ES-I3 (cell line): ENCODE measurements at regions not wholly inside any gene's neighbourhood (a gene's known extent, or its start where the extent isn't known, plus 50 kb on each side); places are given as distances from the start of the nearest gene placed in this dataset.

Experiments used
- H3K36me3 ChIP-seq: 2 replicates; pipeline ENCODE4 v1.6.1; 2013; ENCODE audit warnings: mild to moderate bottlenecking, low read length, control low read depth, moderate library complexity; ENCODE audit not compliant: insufficient read depth
- H3K4me1 ChIP-seq: 2 replicates; pipeline ENCODE4 v1.6.1; 2013; ENCODE audit warnings: mild to moderate bottlenecking, control low read depth, low read length; ENCODE audit not compliant: insufficient read depth
- H3K9ac ChIP-seq: 2 replicates; pipeline ENCODE4 v1.6.1; 2013; ENCODE audit warnings: low read depth, mild to moderate bottlenecking, low read length, moderate library complexity
- H3K9me3 ChIP-seq: 2 replicates; pipeline ENCODE4 v1.6.1; 2013; ENCODE audit warnings: mild to moderate bottlenecking, low read length, moderate library complexity; ENCODE audit not compliant: control insufficient read depth, insufficient read depth

DNA sequence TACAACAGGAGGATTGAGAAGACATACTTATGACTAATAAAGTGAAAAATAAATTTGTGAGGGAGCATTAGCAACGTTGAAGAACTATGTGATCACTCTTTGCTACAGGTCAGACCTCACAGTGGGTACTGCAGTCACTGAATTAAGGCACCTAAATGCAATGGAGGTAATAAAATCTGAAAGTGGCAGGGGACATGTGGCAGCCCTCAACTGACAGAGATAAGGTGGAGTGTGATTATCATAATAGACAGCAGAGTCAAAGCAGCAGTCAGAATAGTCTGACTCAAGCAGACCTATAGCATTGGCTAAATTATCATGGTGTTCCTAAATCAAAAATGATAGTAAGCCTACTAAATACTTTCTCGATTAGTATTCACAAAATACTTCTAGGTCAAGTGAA, 1220.5 kb downstream of the PCDH18 start:
- Histone ChIP-seq H3K9me3 (no peaks in the 10 kb centered on the region), H3K4me1 (peaks cover 7% of the 10 kb centered on the region), H3K9ac (no peak overlapping the region), H3K36me3 (no peaks in the 10 kb centered on the region)

DNA sequence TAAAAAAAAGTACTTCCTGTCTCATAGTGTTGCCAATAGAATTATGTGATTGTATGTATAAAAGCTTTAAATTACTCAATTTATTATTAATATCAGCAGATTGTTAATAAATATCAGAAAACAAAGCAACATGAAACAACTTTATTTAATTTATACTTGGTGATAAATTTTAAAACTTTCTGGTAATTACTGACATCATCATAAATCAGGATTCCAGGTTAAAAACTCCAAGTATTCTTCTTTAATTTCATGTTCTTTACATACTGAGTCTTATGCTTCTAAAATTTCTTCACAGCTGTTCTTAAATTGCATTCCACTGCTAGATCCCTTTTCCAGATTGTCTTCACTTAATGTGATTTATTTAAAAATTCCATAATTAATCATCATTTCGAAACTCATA, 1224.5 kb downstream of the PCDH18 start:
- Histone ChIP-seq H3K36me3 (no peaks in the 10 kb centered on the region), H3K9me3 (no peaks in the 10 kb centered on the region), H3K9ac (no peak overlapping the region), H3K4me1 (no peaks in the 10 kb centered on the region)

DNA sequence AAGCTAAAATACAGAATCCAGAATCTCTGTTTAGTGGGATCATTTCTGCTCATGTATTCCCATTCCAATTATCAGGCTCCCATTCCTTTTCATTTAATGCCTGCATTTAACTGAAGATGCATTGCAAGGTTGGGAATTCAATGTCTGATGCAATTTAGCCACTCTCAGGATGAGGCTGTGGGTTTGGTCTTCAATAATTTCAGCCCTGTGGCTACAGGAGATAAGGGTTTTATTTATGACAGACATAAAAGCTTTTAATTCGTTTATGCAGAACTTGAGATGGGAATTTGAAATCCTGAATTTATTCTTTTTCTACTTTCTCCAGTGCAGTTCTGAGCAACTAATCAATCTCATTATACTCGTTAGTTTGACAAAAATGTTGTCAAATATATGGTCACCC, 1225.9 kb downstream of the PCDH18 start:
- no peaks in the 10 kb centered on the region for H3K36me3 ChIP-seq
- H3K4me1 ChIP-seq, result no peaks in the 10 kb centered on the region
- no peak overlapping the region for H3K9ac ChIP-seq
- H3K9me3 ChIP-seq, result no peaks in the 10 kb centered on the region

GRCh38 chr4:136302566-136302965, 1229.7 kb downstream of the PCDH18 start:
- peaks cover 8% of the 10 kb centered on the region; the same call in 1 of the 2 replicates for H3K4me1 ChIP-seq
- H3K9ac ChIP-seq, result no peak overlapping the region
- no peaks in the 10 kb centered on the region for H3K36me3 ChIP-seq
- H3K9me3 ChIP-seq, result no peaks in the 10 kb centered on the region

GRCh38 chr4:136301749-136302495, 1230.4 kb downstream of the PCDH18 start:
- no peak overlapping the region for H3K9ac ChIP-seq

DNA sequence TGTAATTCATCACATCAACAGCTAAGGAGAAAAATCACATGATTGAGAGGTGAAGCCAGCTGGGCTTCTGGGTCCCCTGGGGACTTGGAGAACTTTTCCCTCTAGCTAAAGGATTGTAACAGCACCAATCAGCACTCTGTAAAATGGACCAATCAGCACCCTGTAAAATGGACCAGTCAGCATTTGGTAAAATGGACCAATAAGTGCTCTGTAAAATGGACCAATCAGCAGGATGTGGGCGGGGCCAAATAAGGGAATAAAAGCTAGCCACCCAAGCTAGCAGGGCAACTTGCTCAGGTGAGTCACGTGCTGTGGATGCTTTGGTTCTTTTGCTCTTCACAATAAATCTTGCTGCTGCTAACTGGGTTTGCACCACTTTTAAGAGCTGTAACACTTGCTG, 1248.3 kb downstream of the PCDH18 start:
- H3K4me1 ChIP-seq, result peaks cover 8% of the 10 kb centered on the region; the same call in 1 of the 2 replicates

More at GRCh38 chr4:136301749-136302495, 1230.4 kb downstream of the PCDH18 start:
- no peaks in the 10 kb centered on the region for H3K36me3 ChIP-seq
- H3K9me3 ChIP-seq, result no peaks in the 10 kb centered on the region
- H3K4me1 ChIP-seq, result peaks cover 8% of the 10 kb centered on the region; the same call in 1 of the 2 replicates

DNA sequence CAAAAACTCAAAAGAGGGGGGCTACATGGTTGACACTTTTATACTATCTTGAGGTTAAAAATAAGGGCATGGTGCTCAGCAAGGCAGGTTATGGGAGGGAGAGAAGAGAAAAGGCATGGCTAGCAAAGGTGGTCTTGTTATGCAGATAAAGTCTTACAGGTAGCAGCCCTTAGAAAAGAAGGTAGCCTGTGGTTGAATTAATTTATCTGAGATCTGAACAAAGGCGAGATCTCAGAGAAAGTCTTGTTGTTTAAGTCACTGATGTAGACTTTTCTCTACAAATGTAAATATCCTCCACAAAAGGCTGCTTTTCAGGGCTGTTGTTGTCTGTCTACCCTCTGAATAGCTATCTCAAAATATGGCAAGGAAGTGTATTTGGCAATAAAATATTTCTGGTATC, 1250.4 kb downstream of the PCDH18 start:
- no peaks in the 10 kb centered on the region for H3K9me3 ChIP-seq
- peaks cover 15% of the 10 kb centered on the region for H3K4me1 ChIP-seq
- H3K36me3 ChIP-seq, result no peaks in the 10 kb centered on the region
- no peak overlapping the region for H3K9ac ChIP-seq

More for the DNA sequence above, 1248.3 kb downstream of the PCDH18 start:
- Histone ChIP-seq H3K9ac (no peak overlapping the region), H3K36me3 (no peaks in the 10 kb centered on the region), H3K9me3 (no peaks in the 10 kb centered on the region)

- Histone ChIP-seq H3K9ac (no peak overlapping the region), H3K9me3 (no peaks in the 10 kb centered on the region), H3K4me1 (peaks cover 19% of the 10 kb centered on the region), H3K36me3 (no peaks in the 10 kb centered on the region)
Measured at GRCh38 chr4:136281307-136281706, 1251.0 kb downstream of the PCDH18 start.

DNA sequence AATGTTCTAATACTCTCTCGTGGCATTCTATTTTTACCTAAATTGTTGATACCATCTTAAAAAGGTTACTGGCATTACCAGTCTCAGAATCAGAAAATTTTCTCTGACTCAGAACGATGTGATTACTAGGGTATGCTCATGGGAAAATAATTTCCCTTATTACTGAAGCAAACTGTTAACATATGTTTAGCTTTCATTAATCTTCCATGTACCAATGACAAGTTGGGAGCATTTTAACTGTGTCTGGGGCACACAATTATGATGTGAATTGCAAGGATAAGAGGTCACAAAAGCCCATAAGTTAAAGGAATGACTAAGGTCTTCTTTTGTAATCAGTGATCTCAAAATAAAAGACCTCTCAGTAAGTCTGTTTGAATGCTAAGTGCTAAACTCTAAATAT, 1254.6 kb downstream of the PCDH18 start:
- H3K9me3 ChIP-seq, result no peaks in the 10 kb centered on the region
- no peaks in the 10 kb centered on the region for H3K36me3 ChIP-seq
- H3K9ac ChIP-seq, result no peak overlapping the region
- H3K4me1 ChIP-seq, result peaks cover 28% of the 10 kb centered on the region

GRCh38 chr4:136246876-136247275, 1285.4 kb downstream of the PCDH18 start:
- Histone ChIP-seq H3K36me3 (no peaks in the 10 kb centered on the region), H3K9me3 (no peaks in the 10 kb centered on the region), H3K4me1 (no peaks in the 10 kb centered on the region), H3K9ac (no peak overlapping the region)

- H3K4me1 ChIP-seq, result no peaks in the 10 kb centered on the region
- H3K36me3 ChIP-seq, result no peaks in the 10 kb centered on the region
- peaks cover 11% of the 10 kb centered on the region for H3K9me3 ChIP-seq
- no peak overlapping the region for H3K9ac ChIP-seq
Measured at GRCh38 chr4:136241221-136241986, 1290.9 kb downstream of the PCDH18 start.

DNA sequence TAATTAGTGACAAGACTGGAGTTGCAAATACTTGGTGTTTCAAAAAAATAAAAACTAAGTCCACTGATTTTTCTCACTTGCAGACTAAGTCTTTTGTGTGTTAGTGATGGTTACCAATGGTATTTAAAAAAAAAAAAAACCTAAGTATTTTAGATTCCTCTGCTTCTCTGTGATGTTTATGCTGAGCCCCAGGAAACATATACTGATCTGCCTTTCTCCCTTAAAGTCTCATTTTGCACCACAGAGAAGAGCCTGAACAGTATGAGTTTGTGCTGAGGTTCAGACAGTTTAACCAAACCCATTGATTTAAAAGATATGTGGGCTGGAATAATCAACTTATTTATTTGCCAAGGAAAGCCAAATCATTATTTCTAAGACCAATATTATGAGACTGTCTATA, 1305.0 kb downstream of the PCDH18 start:
- Histone ChIP-seq H3K9me3 (no peaks in the 10 kb centered on the region), H3K36me3 (no peaks in the 10 kb centered on the region), H3K4me1 (no peaks in the 10 kb centered on the region), H3K9ac (no peak overlapping the region)

GRCh38 chr4:136219592-136220125, 1312.6 kb downstream of the PCDH18 start:
- no peaks in the 10 kb centered on the region for H3K4me1 ChIP-seq
- H3K9ac ChIP-seq, result no peak overlapping the region
- H3K9me3 ChIP-seq, result no peaks in the 10 kb centered on the region
- no peaks in the 10 kb centered on the region for H3K36me3 ChIP-seq

GRCh38 chr4:136203199-136203598, 1329.1 kb downstream of the PCDH18 start:
- Histone ChIP-seq H3K9me3 (peaks cover 4% of the 10 kb centered on the region; the same call in 1 of the 2 replicates), H3K36me3 (no peaks in the 10 kb centered on the region)

More at GRCh38 chr4:136203199-136203598, 1329.1 kb downstream of the PCDH18 start:
- Histone ChIP-seq H3K9ac (no peak overlapping the region), H3K4me1 (peaks cover 7% of the 10 kb centered on the region; the same call in 1 of the 2 replicates)
